Astrocyte of the cerebellum (primary cell): ENCODE measurements at regions not wholly inside any gene's neighbourhood (a gene's known extent, or its start where the extent isn't known, plus 50 kb on each side); places are given as distances from the start of the nearest gene placed in this dataset.
"Not testable (repeated sequence)": the region's sequence is repeated elsewhere in the genome, so short reads cannot be mapped to it uniquely, and the experiment has no call there.

Source experiments
- DNase-seq: peaks from one replicate; pipeline ENCODE4 v3.0.0-alpha.2; 2011; ENCODE audit warnings: low read depth
- H3K4me3 ChIP-seq: 2 replicates; pipeline ENCODE4 v1.5.1; 2011; ENCODE audit warnings: mild to moderate bottlenecking, low read depth, low read length, moderate library complexity
- CTCF ChIP-seq: IDR thresholded peaks from 2 replicates; pipeline ENCODE4 v1.5.1; 2012; ENCODE audit warnings: low read length, low read depth, moderate library complexity, mild to moderate bottlenecking; ENCODE audit errors: missing control alignments
- in situ Hi-C: cut with HindIII; loops from 2 replicates; pipeline ENCODE4 v1.10.0; 2017; ENCODE audit warnings: low sequenced_read_pairs

GRCh38 chrX:87005885-87006284, 511.7 kb upstream of the KLHL4 start:
- DNase-seq, result no peak
- in situ Hi-C loops, result no loop called here
- H3K4me3 ChIP-seq, result no peak overlapping the region
- TF ChIP-seq CTCF, result no peak

GRCh38 chrX:87006561-87006960, 511.0 kb upstream of the KLHL4 start:
- DNase-seq, result no peak
- H3K4me3 ChIP-seq, result no peak overlapping the region
- TF ChIP-seq CTCF, result no peak
- in situ Hi-C loops, result no loop called here

GRCh38 chrX:87017210-87017609, 500.4 kb upstream of the KLHL4 start:
- no peak for TF ChIP-seq CTCF
- no peak for DNase-seq
- in situ Hi-C loops, result no loop called here
- no peak overlapping the region for H3K4me3 ChIP-seq

GRCh38 chrX:87033115-87033514, 484.5 kb upstream of the KLHL4 start:
- in situ Hi-C loops, H3K4me3 ChIP-seq, DNase-seq: not testable (repeated sequence)

GRCh38 chrX:87045352-87045751, 472.2 kb upstream of the KLHL4 start:
- in situ Hi-C loops, result no loop called here
- TF ChIP-seq CTCF, result no peak
- no peak for DNase-seq
- H3K4me3 ChIP-seq, result no peak overlapping the region

GRCh38 chrX:87049567-87049966, 468.0 kb upstream of the KLHL4 start:
- no peak overlapping the region for H3K4me3 ChIP-seq
- in situ Hi-C loops, result no loop called here
- TF ChIP-seq CTCF, result no peak
- no peak for DNase-seq

DNA sequence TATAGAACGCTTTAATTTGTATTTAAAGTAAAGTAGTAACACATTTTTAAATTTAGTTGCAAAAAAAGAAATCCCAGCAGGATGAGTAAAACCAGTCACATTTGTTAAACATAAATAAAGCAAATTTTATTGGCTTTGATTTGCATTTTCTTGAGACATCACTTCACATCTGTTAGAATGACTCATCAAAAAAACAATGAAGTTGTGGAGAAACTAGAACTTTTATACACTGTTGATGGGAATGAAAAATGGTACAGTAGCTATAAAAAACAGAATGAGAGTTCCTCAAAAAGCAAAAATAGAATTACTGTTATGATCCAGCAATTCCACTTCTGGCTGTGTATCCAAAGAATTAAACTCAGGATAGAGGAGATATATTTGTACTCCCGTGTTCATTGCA, 454.0 kb upstream of the KLHL4 start:
- no peak for TF ChIP-seq CTCF
- in situ Hi-C loops, result no loop called here
- peak; percentile 19 for DNase-seq
- H3K4me3 ChIP-seq, result no peak overlapping the region
